ENCODE measurements at regions not wholly inside any gene's neighbourhood (a gene's known extent, or its start where the extent isn't known, plus 50 kb on each side); places are given as distances from the start of the nearest gene placed in this dataset.

DNA sequence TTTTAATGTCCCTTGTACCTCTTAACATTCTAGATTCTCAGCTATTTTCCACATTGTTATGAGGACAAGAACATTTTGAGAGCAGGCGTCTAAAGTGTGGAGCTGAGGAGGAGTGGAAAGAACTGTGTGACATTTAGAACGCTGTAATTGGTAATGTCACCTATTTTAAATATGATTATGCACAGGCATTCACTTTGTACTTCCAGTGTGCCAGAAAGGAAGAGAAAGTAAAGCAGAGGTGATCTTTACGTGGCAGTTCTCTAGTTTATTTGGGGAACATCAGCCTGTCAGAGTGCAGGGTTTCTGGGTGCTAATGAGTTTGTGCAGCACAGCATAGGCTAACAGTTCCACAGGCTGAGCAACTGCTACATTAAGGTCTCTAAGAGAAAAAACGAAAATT, 498.4 kb upstream of the POM121L12 start:
- H3K27ac ChIP-seq: no peak overlapping the region
- 61 to 76% methylated on average over 4 of the region's 4 CpGs for WGBS, 2 donors
- intact Hi-C loops (cut with DNase I): no loop called here
- H3K9me3 ChIP-seq: peaks cover 0 to 2% (median 0%) of the 10 kb centered on the region in 4 donors
- no peaks in the 10 kb centered on the region for H3K4me1 ChIP-seq
- no peak for TF ChIP-seq POLR2A (IDR thresholded peaks at IDR 0.05)
- TF ChIP-seq EP300 (IDR thresholded peaks at IDR 0.05): no peak
- TF ChIP-seq POLR2AphosphoS5 (IDR thresholded peaks at IDR 0.05): no peak
- TF ChIP-seq, protein P1, sequence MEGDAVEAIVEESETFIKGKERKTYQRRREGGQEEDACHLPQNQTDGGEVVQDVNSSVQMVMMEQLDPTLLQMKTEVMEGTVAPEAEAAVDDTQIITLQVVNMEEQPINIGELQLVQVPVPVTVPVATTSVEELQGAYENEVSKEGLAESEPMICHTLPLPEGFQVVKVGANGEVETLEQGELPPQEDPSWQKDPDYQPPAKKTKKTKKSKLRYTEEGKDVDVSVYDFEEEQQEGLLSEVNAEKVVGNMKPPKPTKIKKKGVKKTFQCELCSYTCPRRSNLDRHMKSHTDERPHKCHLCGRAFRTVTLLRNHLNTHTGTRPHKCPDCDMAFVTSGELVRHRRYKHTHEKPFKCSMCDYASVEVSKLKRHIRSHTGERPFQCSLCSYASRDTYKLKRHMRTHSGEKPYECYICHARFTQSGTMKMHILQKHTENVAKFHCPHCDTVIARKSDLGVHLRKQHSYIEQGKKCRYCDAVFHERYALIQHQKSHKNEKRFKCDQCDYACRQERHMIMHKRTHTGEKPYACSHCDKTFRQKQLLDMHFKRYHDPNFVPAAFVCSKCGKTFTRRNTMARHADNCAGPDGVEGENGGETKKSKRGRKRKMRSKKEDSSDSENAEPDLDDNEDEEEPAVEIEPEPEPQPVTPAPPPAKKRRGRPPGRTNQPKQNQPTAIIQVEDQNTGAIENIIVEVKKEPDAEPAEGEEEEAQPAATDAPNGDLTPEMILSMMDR (IDR thresholded peaks at IDR 0.05): no peak
- no peaks in the 10 kb centered on the region for H3K27me3 ChIP-seq
- H3K4me3 ChIP-seq: no peak overlapping the region
- H3K36me3 ChIP-seq: no peaks in the 10 kb centered on the region
- no peak for DNase-seq

DNA sequence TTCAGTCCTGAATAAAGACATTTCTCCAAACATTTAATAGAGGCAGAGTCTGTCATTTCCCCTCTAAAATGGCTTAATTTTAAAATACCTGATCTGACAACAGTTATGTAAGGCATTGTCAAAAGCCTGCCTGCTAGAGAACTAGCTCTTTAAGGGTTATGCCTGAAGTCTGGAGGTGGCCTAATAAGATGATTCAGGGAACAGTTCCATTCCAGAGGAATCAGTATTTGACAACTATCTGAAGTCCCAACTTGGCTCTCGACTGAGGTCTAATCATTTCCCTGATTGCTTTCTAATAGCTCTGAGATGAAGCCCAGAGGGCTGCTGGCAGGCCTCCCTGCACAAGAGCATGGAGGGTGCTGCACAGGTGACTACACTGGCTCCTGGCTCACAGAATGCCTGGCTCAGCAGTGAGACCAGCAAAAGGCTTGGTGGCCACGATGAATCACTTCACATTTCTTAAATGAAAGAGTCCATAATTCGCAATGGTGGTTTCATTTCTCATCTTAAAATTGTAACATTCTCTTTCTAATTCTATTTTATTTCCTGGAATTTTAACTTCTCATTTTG, 509.6 kb upstream of the POM121L12 start:
- DNase-seq: no peak
- H3K4me3 ChIP-seq: no peak overlapping the region
- no peaks in the 10 kb centered on the region for H3K4me1 ChIP-seq
- no peaks in the 10 kb centered on the region for H3K36me3 ChIP-seq
- no peak for TF ChIP-seq EP300 (IDR thresholded peaks at IDR 0.05)
- intact Hi-C loops (cut with DNase I): no loop called here
- 81 to 83% methylated on average over 3 of the region's 3 CpGs for WGBS, 2 donors
- H3K27ac ChIP-seq: no peak overlapping the region
- no peaks in the 10 kb centered on the region for H3K27me3 ChIP-seq
- no peaks in the 10 kb centered on the region for H3K9me3 ChIP-seq

DNA sequence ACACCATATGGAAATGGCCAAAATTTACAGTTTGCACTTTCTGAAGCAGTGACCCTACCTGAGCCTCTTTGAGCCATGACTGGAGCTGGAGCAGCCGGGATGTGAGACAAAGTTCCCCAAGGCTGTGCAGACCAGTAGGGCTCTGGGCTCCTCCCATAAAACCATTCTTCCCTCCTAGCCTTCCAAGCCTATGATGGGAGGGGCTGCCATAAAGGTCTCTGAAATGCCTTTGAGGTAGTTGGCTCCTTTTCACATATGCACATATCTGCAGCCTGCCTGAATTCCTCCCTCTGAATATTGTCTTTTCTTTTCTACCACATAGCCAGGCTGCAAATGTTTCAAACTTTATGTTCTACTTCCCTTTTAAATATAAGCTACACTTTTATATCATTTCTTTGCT, 516.6 kb upstream of the POM121L12 start:
- no peak overlapping the region for H3K4me3 ChIP-seq
- H3K27me3 ChIP-seq: no peaks in the 10 kb centered on the region
- intact Hi-C loops (cut with DNase I): no loop called here
- WGBS, 2 donors: 82 to 94% methylated on average over 1 of the region's 1 CpG
- no peaks in the 10 kb centered on the region for H3K4me1 ChIP-seq
- H3K27ac ChIP-seq: no peak overlapping the region
- no peak for DNase-seq
- TF ChIP-seq, protein P1 (IDR thresholded peaks at IDR 0.05): no peak
- TF ChIP-seq POLR2A (IDR thresholded peaks at IDR 0.05) (no peak), POLR2AphosphoS5 (IDR thresholded peaks at IDR 0.05) (no peak), EP300 (IDR thresholded peaks at IDR 0.05) (no peak)
- no peaks in the 10 kb centered on the region for H3K36me3 ChIP-seq
- no peaks in the 10 kb centered on the region for H3K9me3 ChIP-seq

DNA sequence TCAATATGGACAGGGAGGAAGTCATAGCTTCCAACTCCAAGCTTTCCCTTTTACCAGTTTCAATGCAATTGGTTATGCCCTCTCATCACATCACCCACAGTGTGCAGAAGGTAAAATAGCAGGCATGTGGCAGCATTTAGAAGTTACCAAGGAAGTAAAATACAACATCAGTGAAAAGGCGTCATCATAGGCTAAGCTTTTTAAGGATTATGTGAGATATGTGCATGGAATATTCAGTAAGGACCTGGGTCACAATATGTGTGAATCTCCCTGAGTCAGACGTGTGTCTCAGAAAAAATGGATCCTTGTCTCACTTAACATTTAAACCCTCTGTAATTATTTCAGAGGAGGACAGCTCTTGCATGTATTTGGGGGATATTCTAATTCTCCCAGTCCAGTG, 522.8 kb upstream of the POM121L12 start:
- Histone ChIP-seq H3K36me3 (no peaks in the 10 kb centered on the region), H3K27ac (no peak overlapping the region), H3K9me3 (no peaks in the 10 kb centered on the region), H3K27me3 (no peaks in the 10 kb centered on the region), H3K4me3 (no peak overlapping the region), H3K4me1 (no peaks in the 10 kb centered on the region)
- no peak for DNase-seq
- WGBS, 2 donors: 82 to 86% methylated on average over 2 of the region's 2 CpGs
- TF ChIP-seq, protein P1 (IDR thresholded peaks at IDR 0.05): no peak
- TF ChIP-seq POLR2A (IDR thresholded peaks at IDR 0.05) (no peak), EP300 (IDR thresholded peaks at IDR 0.05) (no peak), POLR2AphosphoS5 (IDR thresholded peaks at IDR 0.05) (no peak)
- intact Hi-C loops (cut with DNase I): no loop called here

DNA sequence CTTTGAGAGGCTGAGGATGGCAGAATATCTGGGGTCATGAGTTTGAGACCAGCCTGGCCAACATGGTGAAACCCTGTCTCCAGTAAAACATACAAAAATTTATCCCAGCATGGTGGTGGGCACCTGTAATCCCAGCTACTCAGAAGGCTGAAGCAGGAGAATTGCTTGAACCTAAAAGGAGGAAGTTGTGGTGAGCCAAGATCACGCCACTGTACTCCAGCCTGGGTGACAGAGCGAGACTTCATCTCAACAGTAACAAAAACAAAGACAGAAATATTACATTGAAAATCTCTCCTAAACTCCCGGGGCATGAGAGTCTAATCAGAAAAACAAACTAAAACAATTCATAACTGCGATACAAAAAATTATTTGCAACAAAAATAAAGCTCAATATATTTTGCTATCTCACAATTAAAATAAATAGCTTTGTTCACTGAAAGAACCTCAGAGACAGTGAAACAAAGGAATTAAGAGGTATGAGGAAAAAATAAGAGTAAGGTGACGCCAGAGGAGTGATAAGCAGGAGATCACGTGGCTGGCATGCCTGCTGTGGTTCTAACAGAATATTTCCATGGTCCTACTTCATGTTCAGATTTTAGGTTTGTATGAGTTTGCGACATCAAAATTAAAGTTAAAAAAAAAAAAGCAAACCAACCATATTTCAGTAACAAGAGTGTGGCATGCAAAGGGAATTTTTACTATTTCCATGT, 527.7 kb upstream of the POM121L12 start:
- Histone ChIP-seq H3K27ac (no peak overlapping the region), H3K36me3 (no peaks in the 10 kb centered on the region), H3K4me3 (no peak overlapping the region), H3K27me3 (no peaks in the 10 kb centered on the region), H3K4me1 (no peaks in the 10 kb centered on the region), H3K9me3 (no peaks in the 10 kb centered on the region)
- TF ChIP-seq, protein P1 (IDR thresholded peaks at IDR 0.05): no peak
- no peak for TF ChIP-seq POLR2A (IDR thresholded peaks at IDR 0.05)
- WGBS, 2 donors: 46 to 73% methylated on average over 7 of the region's 7 CpGs
- DNase-seq: no peak
- intact Hi-C loops (cut with DNase I): no loop called here

Data from sigmoid colon (tissue), 6 donors.